ENCODE measurements at regions not wholly inside any gene's neighbourhood (a gene's known extent, or its start where the extent isn't known, plus 50 kb on each side); places are given as distances from the start of the nearest gene placed in this dataset.
"Not testable (repeated sequence)": the region's sequence is repeated elsewhere in the genome, so short reads cannot be mapped to it uniquely, and the experiment has no call there.

DNA sequence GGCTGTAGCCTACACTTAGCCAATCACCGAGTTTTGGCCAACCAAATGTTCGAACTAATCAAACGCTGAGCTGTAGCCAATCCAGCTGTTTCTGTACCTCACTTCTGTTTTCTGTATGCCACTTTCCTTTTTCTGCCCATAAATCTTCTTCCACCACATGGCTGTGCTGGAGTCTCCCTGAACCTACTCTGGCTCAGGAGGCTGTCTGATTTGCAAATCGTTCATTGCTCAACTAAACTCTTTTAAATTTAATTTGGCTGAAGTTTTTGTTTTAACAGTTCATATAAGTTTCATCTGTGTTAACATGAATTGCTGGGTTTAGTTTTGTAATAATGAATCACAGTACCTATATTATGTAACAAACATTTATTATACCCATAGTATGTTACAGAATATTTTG lies 160.7 kb upstream of the PCDH7 start:
- DNase-seq (ENCODE audit: low read depth, low spot score) (no peak), FAIRE-seq (no peak)
- H3K36me3 ChIP-seq (ENCODE audit: control insufficient read depth in 2 of 2, extremely low read depth in 1 of 2, insufficient read depth in 2 of 2, low read length in 2 of 2), result no peaks in the 10 kb centered on the region
- TF ChIP-seq POLR2AphosphoS5 (IDR thresholded peaks at IDR 0.05; ENCODE audit: insufficient read depth, low read depth, low read length), result no peak
- no peaks in the 10 kb centered on the region for H3K4me1 ChIP-seq (ENCODE audit: control insufficient read depth, extremely low read depth, insufficient read depth, low read length)
- ChIA-PET CTCF (interaction anchor here (1.6 kb wide), 1 partner anchor 12 kb away, joined by 8 read pairs; no protein-coding TSS in a partner anchor), POLR2A (no interaction called here)
- intact Hi-C loops (cut with micrococcal nuclease), result no loop called here
- H2AFZ ChIP-seq (ENCODE audit: low read depth, low read length), result no peak overlapping the region
- no peak overlapping the region for H3K4me3 ChIP-seq (replicated peaks in 1 of 3; ENCODE audit: insufficient read depth in 1 of 3, low read depth in 1 of 3, low read length in 3 of 3)
- no peak overlapping the region for H3K4me2 ChIP-seq (ENCODE audit: insufficient read depth, low read length)
- no peaks in the 10 kb centered on the region for H3K27me3 ChIP-seq (ENCODE audit: control insufficient read depth in 2 of 2, insufficient read depth in 2 of 2, low read length in 2 of 2)
- no peaks in the 10 kb centered on the region for H3K9me3 ChIP-seq (replicated peaks; ENCODE audit: control insufficient read depth, insufficient read depth, low read length)
- BruUV-seq (replicated peaks), result no TSS peak
- H4K20me1 ChIP-seq (replicated peaks; ENCODE audit: control insufficient read depth, extremely low read depth, insufficient read depth, low read length), result no peaks in the 10 kb centered on the region
- H3K9me1 ChIP-seq (replicated peaks; ENCODE audit: control insufficient read depth, extremely low read depth, insufficient read depth, low read length), result no peaks in the 10 kb centered on the region
- H3K27ac ChIP-seq (ENCODE audit: insufficient read depth, low read depth, low read length), result no peak overlapping the region
- H3K9ac ChIP-seq (replicated peaks; ENCODE audit: extremely low read depth, insufficient read depth, low read length), result no peak overlapping the region
- no peaks in the 10 kb centered on the region for H3K79me2 ChIP-seq (ENCODE audit: control insufficient read depth, insufficient read depth, low read length)
- dilution Hi-C loops (cut with MboI; ENCODE audit: extremely low pct_ligation_motif_present, low sequenced_read_pairs), result no loop called here

- H3K9me3 ChIP-seq (replicated peaks; ENCODE audit: control insufficient read depth, insufficient read depth, low read length), result no peaks in the 10 kb centered on the region
- no peak for FAIRE-seq
- DNase-seq (ENCODE audit: low read depth, low spot score), result no peak
- intact Hi-C loops (cut with micrococcal nuclease) (no loop called here), dilution Hi-C loops (cut with MboI; ENCODE audit: extremely low pct_ligation_motif_present, low sequenced_read_pairs) (no loop called here)
- CTCF ChIA-PET, result interaction anchor here (1.3 kb wide), 1 partner anchor 9 kb away, joined by 3 read pairs; no protein-coding TSS in a partner anchor
- no peaks in the 10 kb centered on the region for H3K4me1 ChIP-seq (ENCODE audit: control insufficient read depth, extremely low read depth, insufficient read depth, low read length)
- H3K4me3 ChIP-seq (replicated peaks in 1 of 3; ENCODE audit: insufficient read depth in 1 of 3, low read depth in 1 of 3, low read length in 3 of 3), result no peak overlapping the region
- H3K9ac ChIP-seq (replicated peaks; ENCODE audit: extremely low read depth, insufficient read depth, low read length), result no peak overlapping the region
- H3K27me3 ChIP-seq (ENCODE audit: control insufficient read depth in 2 of 2, insufficient read depth in 2 of 2, low read length in 2 of 2), result no peaks in the 10 kb centered on the region
- H3K79me2 ChIP-seq (ENCODE audit: control insufficient read depth, insufficient read depth, low read length), result no peaks in the 10 kb centered on the region
- no peak overlapping the region for H2AFZ ChIP-seq (ENCODE audit: low read depth, low read length)
- no peaks in the 10 kb centered on the region for H3K36me3 ChIP-seq (ENCODE audit: control insufficient read depth in 2 of 2, extremely low read depth in 1 of 2, insufficient read depth in 2 of 2, low read length in 2 of 2)
- no peaks in the 10 kb centered on the region for H4K20me1 ChIP-seq (replicated peaks; ENCODE audit: control insufficient read depth, extremely low read depth, insufficient read depth, low read length)
- no peaks in the 10 kb centered on the region for H3K9me1 ChIP-seq (replicated peaks; ENCODE audit: control insufficient read depth, extremely low read depth, insufficient read depth, low read length)
- no peak overlapping the region for H3K27ac ChIP-seq (ENCODE audit: insufficient read depth, low read depth, low read length)
- no TSS peak for BruUV-seq (replicated peaks)
- H3K4me2 ChIP-seq (ENCODE audit: insufficient read depth, low read length), result no peak overlapping the region
- POLR2A ChIA-PET, result no interaction called here
- no peak for TF ChIP-seq GATA2 (IDR thresholded peaks at IDR 0.05; ENCODE audit: insufficient read depth, insufficient read length, low read depth, low read length)
- no peak for TF ChIP-seq POLR2A (IDR thresholded peaks at IDR 0.05; ENCODE audit: low read depth, low read length)
- no peak for TF ChIP-seq JUN (IDR thresholded peaks at IDR 0.05; ENCODE audit: borderline replicate concordance, insufficient read depth, insufficient read length, low read depth)
- no peak for TF ChIP-seq MYC (IDR thresholded peaks at IDR 0.05; ENCODE audit: low read depth, low read length)
- TF ChIP-seq FOS (IDR thresholded peaks at IDR 0.05; ENCODE audit: borderline replicate concordance, insufficient read depth, low read length), result no peak
- no peak for TF ChIP-seq POLR2AphosphoS5 (IDR thresholded peaks at IDR 0.05; ENCODE audit: insufficient read depth, low read depth, low read length)
- TF ChIP-seq, protein P1, sequence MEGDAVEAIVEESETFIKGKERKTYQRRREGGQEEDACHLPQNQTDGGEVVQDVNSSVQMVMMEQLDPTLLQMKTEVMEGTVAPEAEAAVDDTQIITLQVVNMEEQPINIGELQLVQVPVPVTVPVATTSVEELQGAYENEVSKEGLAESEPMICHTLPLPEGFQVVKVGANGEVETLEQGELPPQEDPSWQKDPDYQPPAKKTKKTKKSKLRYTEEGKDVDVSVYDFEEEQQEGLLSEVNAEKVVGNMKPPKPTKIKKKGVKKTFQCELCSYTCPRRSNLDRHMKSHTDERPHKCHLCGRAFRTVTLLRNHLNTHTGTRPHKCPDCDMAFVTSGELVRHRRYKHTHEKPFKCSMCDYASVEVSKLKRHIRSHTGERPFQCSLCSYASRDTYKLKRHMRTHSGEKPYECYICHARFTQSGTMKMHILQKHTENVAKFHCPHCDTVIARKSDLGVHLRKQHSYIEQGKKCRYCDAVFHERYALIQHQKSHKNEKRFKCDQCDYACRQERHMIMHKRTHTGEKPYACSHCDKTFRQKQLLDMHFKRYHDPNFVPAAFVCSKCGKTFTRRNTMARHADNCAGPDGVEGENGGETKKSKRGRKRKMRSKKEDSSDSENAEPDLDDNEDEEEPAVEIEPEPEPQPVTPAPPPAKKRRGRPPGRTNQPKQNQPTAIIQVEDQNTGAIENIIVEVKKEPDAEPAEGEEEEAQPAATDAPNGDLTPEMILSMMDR (IDR thresholded peaks at IDR 0.05; ENCODE audit: extremely low read depth in 1 of 2, insufficient read depth in 1 of 2, low read depth in 1 of 2, low read length in 2 of 2), result no peak
- no peak for TF ChIP-seq MAX (IDR thresholded peaks at IDR 0.05; ENCODE audit: insufficient read depth, insufficient read length)
- TF ChIP-seq EZH2 (IDR thresholded peaks at IDR 0.05; ENCODE audit: borderline replicate concordance, low read depth, low read length, severe bottlenecking), result no peak
Observed at GRCh38 chr4:30586850-30587249, 133.3 kb upstream of the PCDH7 start.

GRCh38 chr4:30589669-30590068 lies 130.5 kb upstream of the PCDH7 start:
- CTCF ChIA-PET; BruUV-seq (replicated peaks); FAIRE-seq; H3K27ac ChIP-seq (ENCODE audit: insufficient read depth, low read depth, low read length); DNase-seq (ENCODE audit: low read depth, low spot score); H3K27me3 ChIP-seq (ENCODE audit: control insufficient read depth in 2 of 2, insufficient read depth in 2 of 2, low read length in 2 of 2); dilution Hi-C loops (cut with MboI; ENCODE audit: extremely low pct_ligation_motif_present, low sequenced_read_pairs); H3K9me1 ChIP-seq (replicated peaks; ENCODE audit: control insufficient read depth, extremely low read depth, insufficient read depth, low read length); H4K20me1 ChIP-seq (replicated peaks; ENCODE audit: control insufficient read depth, extremely low read depth, insufficient read depth, low read length); H3K4me3 ChIP-seq (replicated peaks in 1 of 3; ENCODE audit: insufficient read depth in 1 of 3, low read depth in 1 of 3, low read length in 3 of 3); H3K9ac ChIP-seq (replicated peaks; ENCODE audit: extremely low read depth, insufficient read depth, low read length); H3K79me2 ChIP-seq (ENCODE audit: control insufficient read depth, insufficient read depth, low read length); H3K36me3 ChIP-seq (ENCODE audit: control insufficient read depth in 2 of 2, extremely low read depth in 1 of 2, insufficient read depth in 2 of 2, low read length in 2 of 2); intact Hi-C loops (cut with micrococcal nuclease); H3K4me1 ChIP-seq (ENCODE audit: control insufficient read depth, extremely low read depth, insufficient read depth, low read length); H3K9me3 ChIP-seq (replicated peaks; ENCODE audit: control insufficient read depth, insufficient read depth, low read length); H2AFZ ChIP-seq (ENCODE audit: low read depth, low read length); H3K4me2 ChIP-seq (ENCODE audit: insufficient read depth, low read length); POLR2A ChIA-PET: not testable (repeated sequence)

Measured in endothelial cell of umbilical vein (primary cell).